GM04504 (cell line): ENCODE measurements at regions not wholly inside any gene's neighbourhood (a gene's known extent, or its start where the extent isn't known, plus 50 kb on each side); places are given as distances from the start of the nearest gene placed in this dataset.

Source experiments
- DNase-seq: peaks from one replicate; pipeline ENCODE4 v3.0.0-alpha.2; 2012; ENCODE audit warnings: low read depth

- DNase-seq, result no peak
These were observed 667.7 kb upstream of the DIPK2B start for GRCh38 chrX:45868425-45868824.

GRCh38 chrX:45862801-45863200 lies 662.1 kb upstream of the DIPK2B start:
- no peak for DNase-seq

- DNase-seq, result no peak
These were observed 659.8 kb upstream of the DIPK2B start for GRCh38 chrX:45860450-45860849.

GRCh38 chrX:45859407-45859806 lies 658.7 kb upstream of the DIPK2B start:
- DNase-seq, result no peak

GRCh38 chrX:45852884-45853283 lies 652.2 kb upstream of the DIPK2B start:
- DNase-seq, result no peak

GRCh38 chrX:45851434-45851991 lies 650.8 kb upstream of the DIPK2B start:
- no peak for DNase-seq

GRCh38 chrX:45850775-45851433 lies 650.2 kb upstream of the DIPK2B start:
- no peak for DNase-seq

GRCh38 chrX:45850197-45850774 lies 649.6 kb upstream of the DIPK2B start:
- no peak for DNase-seq

GRCh38 chrX:45849261-45849862 lies 648.7 kb upstream of the DIPK2B start:
- peak; percentile 41 for DNase-seq

- no peak for DNase-seq
These were observed 647.3 kb upstream of the DIPK2B start for GRCh38 chrX:45847961-45848360.

- no peak for DNase-seq
These were observed 645.7 kb upstream of the DIPK2B start for GRCh38 chrX:45846328-45846727.

GRCh38 chrX:45845142-45845541 lies 644.5 kb upstream of the DIPK2B start:
- no peak for DNase-seq

- DNase-seq, result no peak
These were observed 642.8 kb upstream of the DIPK2B start for GRCh38 chrX:45843518-45843917.

- DNase-seq, result no peak
These were observed 642.2 kb upstream of the DIPK2B start for GRCh38 chrX:45842926-45843315.

- DNase-seq, result no peak
These were observed 641.7 kb upstream of the DIPK2B start for GRCh38 chrX:45842207-45842925.

GRCh38 chrX:45840411-45840950 lies 639.8 kb upstream of the DIPK2B start:
- DNase-seq, result no peak

- no peak for DNase-seq
These were observed 629.7 kb upstream of the DIPK2B start for GRCh38 chrX:45830343-45830742.

GRCh38 chrX:45824471-45824870 lies 623.8 kb upstream of the DIPK2B start:
- DNase-seq, result peak; percentile 78

GRCh38 chrX:45823536-45823935 lies 622.9 kb upstream of the DIPK2B start:
- DNase-seq, result no peak

GRCh38 chrX:45822124-45822523 lies 621.4 kb upstream of the DIPK2B start:
- no peak for DNase-seq

- no peak for DNase-seq
These were observed 618.2 kb upstream of the DIPK2B start for GRCh38 chrX:45818913-45819312.

- no peak for DNase-seq
These were observed 614.8 kb upstream of the DIPK2B start for GRCh38 chrX:45815441-45815840.
